ENCODE measurements at regions not wholly inside any gene's neighbourhood (a gene's known extent, or its start where the extent isn't known, plus 50 kb on each side); places are given as distances from the start of the nearest gene placed in this dataset.

DNA sequence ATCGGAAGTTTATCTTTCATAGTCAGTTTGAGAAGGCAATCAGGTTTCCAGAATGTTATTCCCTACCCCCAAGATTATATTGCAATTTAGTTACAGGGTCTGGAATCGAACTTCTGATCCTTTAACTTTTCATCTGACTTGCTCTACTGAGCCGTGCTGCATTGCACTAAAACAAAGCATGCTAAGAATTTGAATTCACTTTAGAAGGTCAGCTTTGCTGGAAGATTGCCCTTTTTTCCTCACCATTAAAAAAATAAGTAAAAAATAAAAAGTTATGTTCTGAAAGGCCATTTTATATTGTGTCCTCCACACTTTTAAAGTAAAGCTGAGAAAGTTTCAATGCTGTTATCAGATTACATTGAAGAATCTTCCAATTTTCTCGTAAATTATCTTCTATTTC lies 388.8 kb upstream of the PHF14 start:
- TF ChIP-seq, protein P1, sequence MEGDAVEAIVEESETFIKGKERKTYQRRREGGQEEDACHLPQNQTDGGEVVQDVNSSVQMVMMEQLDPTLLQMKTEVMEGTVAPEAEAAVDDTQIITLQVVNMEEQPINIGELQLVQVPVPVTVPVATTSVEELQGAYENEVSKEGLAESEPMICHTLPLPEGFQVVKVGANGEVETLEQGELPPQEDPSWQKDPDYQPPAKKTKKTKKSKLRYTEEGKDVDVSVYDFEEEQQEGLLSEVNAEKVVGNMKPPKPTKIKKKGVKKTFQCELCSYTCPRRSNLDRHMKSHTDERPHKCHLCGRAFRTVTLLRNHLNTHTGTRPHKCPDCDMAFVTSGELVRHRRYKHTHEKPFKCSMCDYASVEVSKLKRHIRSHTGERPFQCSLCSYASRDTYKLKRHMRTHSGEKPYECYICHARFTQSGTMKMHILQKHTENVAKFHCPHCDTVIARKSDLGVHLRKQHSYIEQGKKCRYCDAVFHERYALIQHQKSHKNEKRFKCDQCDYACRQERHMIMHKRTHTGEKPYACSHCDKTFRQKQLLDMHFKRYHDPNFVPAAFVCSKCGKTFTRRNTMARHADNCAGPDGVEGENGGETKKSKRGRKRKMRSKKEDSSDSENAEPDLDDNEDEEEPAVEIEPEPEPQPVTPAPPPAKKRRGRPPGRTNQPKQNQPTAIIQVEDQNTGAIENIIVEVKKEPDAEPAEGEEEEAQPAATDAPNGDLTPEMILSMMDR (IDR thresholded peaks at IDR 0.05; ENCODE audit: low read depth, low read length): no peak
- TF ChIP-seq EZH2phosphoT487 (IDR thresholded peaks at IDR 0.05; ENCODE audit: low read depth): no peak

All from OCI-LY3 (cell line).